ENCODE measurements at regions not wholly inside any gene's neighbourhood (a gene's known extent, or its start where the extent isn't known, plus 50 kb on each side); places are given as distances from the start of the nearest gene placed in this dataset.
"Not testable (repeated sequence)": the region's sequence is repeated elsewhere in the genome, so short reads cannot be mapped to it uniquely, and the experiment has no call there.

DNA sequence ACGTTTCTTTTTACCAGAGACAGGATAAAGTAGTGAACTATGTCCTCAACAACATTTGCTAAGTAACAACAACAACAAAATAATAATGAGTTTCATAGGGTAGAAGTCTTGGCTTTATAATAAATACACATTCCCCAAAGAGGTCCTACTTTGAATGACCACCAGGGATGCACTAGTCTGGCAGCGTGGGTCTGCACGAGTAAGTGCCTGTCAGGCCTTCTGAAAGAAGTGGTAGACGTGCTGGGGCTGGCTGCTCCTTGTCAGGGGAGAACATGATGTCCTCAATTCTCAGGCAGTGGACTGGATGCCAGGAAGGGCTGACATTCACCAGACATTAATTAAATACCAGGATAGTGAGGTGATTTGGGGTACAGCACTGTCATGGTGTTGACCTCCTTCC is 331.1 kb downstream of the TMEM38B start:
- POLR2A ChIA-PET = no interaction called here
- Histone ChIP-seq H3K4me1 (ENCODE audit: insufficient read depth, low read length, poor library complexity, severe bottlenecking) (no peaks in the 10 kb centered on the region), H3K4me2 (ENCODE audit: low read length) (no peak overlapping the region), H4K20me1 (ENCODE audit: insufficient read depth, low read length) (no peaks in the 10 kb centered on the region), H3K4me3 (ENCODE audit: low read depth, low read length, poor library complexity, severe bottlenecking) (no peak overlapping the region), H3K79me2 (ENCODE audit: insufficient read depth, low read depth, low read length) (no peaks in the 10 kb centered on the region), H3K9me2 (ENCODE audit: insufficient read depth, low read length) (no peaks in the 10 kb centered on the region), H2AFZ (ENCODE audit: low read length) (no peak overlapping the region), H3K9me3 (ENCODE audit: low read length) (no peaks in the 10 kb centered on the region), H3K36me3 (ENCODE audit: insufficient read depth, low read length) (no peaks in the 10 kb centered on the region), H3K27ac (ENCODE audit: low read depth, low read length, poor library complexity, severe bottlenecking) (no peak overlapping the region)
- no peak for DNase-seq (ENCODE audit: low spot score)
- intact Hi-C loops (cut with micrococcal nuclease; ENCODE audit: unreplicated experiment) = no loop called here
- BruUV-seq (replicated peaks) = no TSS peak
- TF ChIP-seq, protein P1, sequence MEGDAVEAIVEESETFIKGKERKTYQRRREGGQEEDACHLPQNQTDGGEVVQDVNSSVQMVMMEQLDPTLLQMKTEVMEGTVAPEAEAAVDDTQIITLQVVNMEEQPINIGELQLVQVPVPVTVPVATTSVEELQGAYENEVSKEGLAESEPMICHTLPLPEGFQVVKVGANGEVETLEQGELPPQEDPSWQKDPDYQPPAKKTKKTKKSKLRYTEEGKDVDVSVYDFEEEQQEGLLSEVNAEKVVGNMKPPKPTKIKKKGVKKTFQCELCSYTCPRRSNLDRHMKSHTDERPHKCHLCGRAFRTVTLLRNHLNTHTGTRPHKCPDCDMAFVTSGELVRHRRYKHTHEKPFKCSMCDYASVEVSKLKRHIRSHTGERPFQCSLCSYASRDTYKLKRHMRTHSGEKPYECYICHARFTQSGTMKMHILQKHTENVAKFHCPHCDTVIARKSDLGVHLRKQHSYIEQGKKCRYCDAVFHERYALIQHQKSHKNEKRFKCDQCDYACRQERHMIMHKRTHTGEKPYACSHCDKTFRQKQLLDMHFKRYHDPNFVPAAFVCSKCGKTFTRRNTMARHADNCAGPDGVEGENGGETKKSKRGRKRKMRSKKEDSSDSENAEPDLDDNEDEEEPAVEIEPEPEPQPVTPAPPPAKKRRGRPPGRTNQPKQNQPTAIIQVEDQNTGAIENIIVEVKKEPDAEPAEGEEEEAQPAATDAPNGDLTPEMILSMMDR (conservative IDR thresholded peaks at IDR 0.05; ENCODE audit: low read length) = no peak
- TF ChIP-seq EZH2phosphoT487 (IDR thresholded peaks at IDR 0.05; ENCODE audit: borderline replicate concordance, low read depth, low read length) = no peak
- CTCF ChIA-PET (ENCODE audit: unreplicated experiment) = no interaction called here

DNA sequence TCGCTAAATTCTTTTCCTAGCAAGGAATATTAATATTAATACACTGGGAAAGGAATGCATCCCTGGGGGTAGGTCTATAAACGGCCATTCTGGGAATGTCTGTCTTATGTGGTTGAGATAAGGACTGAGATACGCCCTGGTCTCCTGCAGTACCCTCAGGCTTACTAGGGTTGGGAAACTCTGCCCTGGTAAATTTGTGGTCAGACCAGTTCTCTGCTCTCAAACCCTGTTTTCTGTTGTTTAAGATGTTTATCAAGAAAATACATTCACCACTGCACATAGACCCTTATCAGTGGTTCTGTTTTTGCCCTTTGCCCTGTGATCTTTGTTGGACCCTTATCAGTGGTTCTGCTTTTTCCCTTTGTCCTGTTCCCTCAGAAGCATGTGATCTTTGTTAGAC is 335.8 kb downstream of the TMEM38B start:
- H3K27ac ChIP-seq (ENCODE audit: low read depth, low read length, poor library complexity, severe bottlenecking); H2AFZ ChIP-seq (ENCODE audit: low read length); POLR2A ChIA-PET; H3K4me2 ChIP-seq (ENCODE audit: low read length); H4K20me1 ChIP-seq (ENCODE audit: insufficient read depth, low read length); H3K4me3 ChIP-seq (ENCODE audit: low read depth, low read length, poor library complexity, severe bottlenecking); DNase-seq (ENCODE audit: low spot score); H3K79me2 ChIP-seq (ENCODE audit: insufficient read depth, low read depth, low read length); H3K9me2 ChIP-seq (ENCODE audit: insufficient read depth, low read length); BruUV-seq (replicated peaks); H3K36me3 ChIP-seq (ENCODE audit: insufficient read depth, low read length); CTCF ChIA-PET (ENCODE audit: unreplicated experiment); H3K4me1 ChIP-seq (ENCODE audit: insufficient read depth, low read length, poor library complexity, severe bottlenecking); intact Hi-C loops (cut with micrococcal nuclease; ENCODE audit: unreplicated experiment); H3K9me3 ChIP-seq (ENCODE audit: low read length): not testable (repeated sequence)

DNA sequence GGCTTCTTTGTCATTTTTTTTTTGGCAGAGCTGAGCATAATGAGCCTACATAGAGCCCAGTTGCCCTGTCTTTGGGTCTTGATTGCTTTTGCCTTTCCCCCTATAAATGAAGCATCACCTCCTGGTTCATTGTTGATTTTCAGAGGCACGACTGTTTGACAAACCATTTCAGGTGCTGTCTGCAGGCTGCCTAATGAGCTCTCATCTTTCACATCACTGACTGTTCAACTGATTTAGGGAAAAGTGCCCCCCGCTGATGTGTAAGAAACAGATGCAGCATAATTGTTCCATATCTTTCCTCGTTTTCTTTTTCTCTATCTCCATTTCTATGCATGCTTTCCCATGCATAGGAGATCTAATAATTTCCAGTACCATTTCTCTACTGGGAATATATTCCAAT is 338.6 kb downstream of the TMEM38B start:
- TF ChIP-seq, protein P1 (conservative IDR thresholded peaks at IDR 0.05; ENCODE audit: low read length) = no peak
- TF ChIP-seq EZH2phosphoT487 (IDR thresholded peaks at IDR 0.05; ENCODE audit: borderline replicate concordance, low read depth, low read length) = no peak
- Histone ChIP-seq H3K4me3 (ENCODE audit: low read depth, low read length, poor library complexity, severe bottlenecking) (no peak overlapping the region), H3K9me2 (ENCODE audit: insufficient read depth, low read length) (no peaks in the 10 kb centered on the region), H2AFZ (ENCODE audit: low read length) (no peak overlapping the region), H4K20me1 (ENCODE audit: insufficient read depth, low read length) (no peaks in the 10 kb centered on the region), H3K4me1 (ENCODE audit: insufficient read depth, low read length, poor library complexity, severe bottlenecking) (no peaks in the 10 kb centered on the region), H3K27ac (ENCODE audit: low read depth, low read length, poor library complexity, severe bottlenecking) (no peak overlapping the region), H3K79me2 (ENCODE audit: insufficient read depth, low read depth, low read length) (no peaks in the 10 kb centered on the region), H3K4me2 (ENCODE audit: low read length) (no peak overlapping the region), H3K9me3 (ENCODE audit: low read length) (no peaks in the 10 kb centered on the region), H3K36me3 (ENCODE audit: insufficient read depth, low read length) (no peaks in the 10 kb centered on the region)
- intact Hi-C loops (cut with micrococcal nuclease; ENCODE audit: unreplicated experiment) = no loop called here
- CTCF ChIA-PET (ENCODE audit: unreplicated experiment) = no interaction called here
- POLR2A ChIA-PET = no interaction called here
- no TSS peak for BruUV-seq (replicated peaks)
- no peak for DNase-seq (ENCODE audit: low spot score)
